GM12878 (cell line): ENCODE measurements at regions not wholly inside any gene's neighbourhood (a gene's known extent, or its start where the extent isn't known, plus 50 kb on each side); places are given as distances from the start of the nearest gene placed in this dataset.

Experiments
- ATAC-seq: fragments of 200-7000 bp; cut with Tn5 transposase; 3 replicates; pipeline ENCODE4 v1.9.1; 2020; ENCODE audit warnings: mild to moderate bottlenecking, moderate library complexity
- BruUV-seq: library from RNA; stranded (reverse); fragments of 400-500 nt; replicated peaks from 2 replicates; lab custom pipeline; 2021; lab: Mats Ljungman, UMichigan
- CTCF ChIA-PET: fragments of 300-600 bp; sonication (Branson Sonifier 250); formaldehyde crosslinking; extraction: SDS; loops from one replicate; lab custom pipeline; 2021; ENCODE audit warnings: inconsistent platforms; lab: Yijun Ruan, JAX
- POLR2A ChIA-PET: fragments of 350-600 bp; formaldehyde crosslinking; extraction: SDS; loops from one replicate; lab custom pipeline; 2021; ENCODE audit warnings: inconsistent platforms; lab: Charles Lee
- RAD21 ChIA-PET: fragments of 300-600 bp; sonication (Branson Sonifier 250); formaldehyde crosslinking; loops from one replicate; lab custom pipeline; 2023; ENCODE audit warnings: antibody characterized with exemption; ENCODE audit not compliant: unreplicated experiment; lab: Charles Lee
- SMC1A ChIA-PET: fragments of 300-600 bp; sonication (Branson Sonifier 250); formaldehyde crosslinking; loops from one replicate; lab custom pipeline; 2023; ENCODE audit not compliant: unreplicated experiment, uncharacterized antibody; lab: Charles Lee
- DNase-seq: peaks from one replicate; pipeline ENCODE4 v3.0.0-alpha.2; 2011; ENCODE audit warnings: low read depth, low spot score
- FAIRE-seq: peaks from 3 replicates; lab custom pipeline; 2011; peaks lifted over from hg19 to GRCh38; lab: Jason Lieb, UNC
- H2AFZ ChIP-seq: 2 replicates; pipeline ENCODE4 v1.6.0; 2011; ENCODE audit warnings: low read depth, low read length, control low read depth; ENCODE audit not compliant: control insufficient read depth
- H3K27ac ChIP-seq: 2 replicates; pipeline ENCODE4 v1.5.1; 2011; ENCODE audit warnings: control low read depth; ENCODE audit not compliant: control insufficient read depth, insufficient read depth
- H3K27me3 ChIP-seq, 2 experiments: replicated peaks in 1 of 2; 2 replicates each; pipeline versions ENCODE4 v1.6.0 to v1.6.1; 2011; ENCODE audit warnings: low read length in 1 of 2; ENCODE audit not compliant: control insufficient read depth in 2 of 2, insufficient read depth in 2 of 2
- H3K36me3 ChIP-seq, 2 experiments: 2 replicates each; pipeline ENCODE4 v1.5.1; 2011; ENCODE audit warnings: low read length in 1 of 2; ENCODE audit not compliant: control insufficient read depth in 2 of 2, insufficient read depth in 2 of 2
- H3K4me1 ChIP-seq: 2 replicates; pipeline ENCODE4 v1.6.1; 2011; ENCODE audit warnings: mild to moderate bottlenecking, low read length, moderate library complexity, mixed read lengths; ENCODE audit not compliant: control insufficient read depth, insufficient read depth
- H3K4me2 ChIP-seq: 2 replicates; pipeline ENCODE4 v1.6.0; 2011; ENCODE audit warnings: control low read depth; ENCODE audit not compliant: control insufficient read depth, insufficient read depth
- H3K4me3 ChIP-seq: fragments of 200-600 bp; sonication (generic); 2 replicates; pipeline ENCODE4 v1.5.1; 2016
- H3K79me2 ChIP-seq: 2 replicates; pipeline ENCODE4 v1.6.0; 2011; ENCODE audit warnings: low read length; ENCODE audit not compliant: control insufficient read depth, insufficient read depth
- H3K9ac ChIP-seq: 2 replicates; pipeline ENCODE4 v1.8.0; 2011; ENCODE audit warnings: low read length, control low read depth, mixed read lengths; ENCODE audit not compliant: control insufficient read depth, insufficient read depth
- H3K9me3 ChIP-seq: replicated peaks from 3 replicates; pipeline ENCODE4 v1.5.1; 2011; ENCODE audit warnings: mild to moderate bottlenecking, low read length; ENCODE audit not compliant: control insufficient read depth, insufficient read depth
- H4K20me1 ChIP-seq: 2 replicates; pipeline ENCODE4 v1.6.0; 2011; ENCODE audit not compliant: control insufficient read depth, insufficient read depth
- BHLHE40 ChIP-seq, 2 experiments: fragments of 450-650 bp in 1 of 2; IDR thresholded peaks; 2 replicates each; pipeline ENCODE4 v1.6.1; 2011 to 2017; ENCODE audit warnings: low read depth in 2 of 2, borderline replicate concordance in 1 of 2, improper control_type of control experiment in 1 of 2, low read length in 1 of 2, mild to moderate bottlenecking in 1 of 2
- CHD4 ChIP-seq: fragments of 200-600 bp; sonication (generic); IDR thresholded peaks from 2 replicates; pipeline ENCODE4 v1.6.1; 2016; ENCODE audit warnings: mild to moderate bottlenecking
- DPF2 ChIP-seq: fragments of 450-650 bp; IDR thresholded peaks from 2 replicates; pipeline ENCODE4 v1.6.1; 2017; ENCODE audit warnings: mild to moderate bottlenecking
- FOS ChIP-seq: IDR thresholded peaks from 3 replicates; pipeline ENCODE4 v1.6.1; 2011; ENCODE audit warnings: borderline replicate concordance; ENCODE audit not compliant: insufficient read length; ENCODE audit errors: extremely low read depth
- GABPA ChIP-seq: IDR thresholded peaks from 2 replicates; pipeline ENCODE4 v1.6.1; 2014; ENCODE audit warnings: antibody characterized with exemption, low read depth, mild to moderate bottlenecking, inconsistent platforms
- IKZF1 ChIP-seq: fragments of 450-650 bp; conservative IDR thresholded peaks from 2 replicates; pipeline ENCODE4 v1.6.1; 2017; ENCODE audit warnings: antibody characterized with exemption, mild to moderate bottlenecking
- NFYB ChIP-seq: IDR thresholded peaks from 2 replicates; pipeline ENCODE4 v1.6.1; 2011; ENCODE audit warnings: low read depth, mild to moderate bottlenecking, low read length, improper control_type of control experiment, moderate library complexity; ENCODE audit not compliant: insufficient read depth
- NR2C2 ChIP-seq: IDR thresholded peaks from 2 replicates; pipeline ENCODE4 v1.6.1; 2011; ENCODE audit warnings: borderline replicate concordance, low read depth; ENCODE audit not compliant: control insufficient read depth, insufficient read length
- NR2F1 ChIP-seq: fragments of 450-650 bp; conservative IDR thresholded peaks from 2 replicates; pipeline ENCODE4 v1.6.1; 2017; ENCODE audit warnings: mild to moderate bottlenecking
- RB1 ChIP-seq: fragments of 450-650 bp; formaldehyde crosslinking; IDR thresholded peaks from 2 replicates; pipeline ENCODE4 v1.6.1; 2017; ENCODE audit warnings: mild to moderate bottlenecking, borderline replicate concordance
- RUNX3 ChIP-seq: IDR thresholded peaks from 2 replicates; pipeline ENCODE4 v1.6.1; 2012; ENCODE audit warnings: low read length, inconsistent platforms
- SREBF2 ChIP-seq: IDR thresholded peaks from 2 replicates; pipeline ENCODE4 v1.6.1; 2012; ENCODE audit warnings: mild to moderate bottlenecking, low read length
- TARDBP ChIP-seq: IDR thresholded peaks from 2 replicates; pipeline ENCODE4 v1.6.1; 2016; ENCODE audit warnings: borderline replicate concordance
- WGBS: methylation state at CpG from one replicate; pipeline ENCODE4 v1.1.6; 2016; ENCODE audit warnings: low lambda C conversion rate; ENCODE audit not compliant: insufficient replicate concordance, insufficient coverage; ENCODE audit errors: missing lambda C conversion rate; 5-methylcytosine and 5-hydroxymethylcytosine counted together
- in situ Hi-C: fragments of 300-500 bp; cut with MboI; formaldehyde crosslinking; loops from 9 replicates; pipeline ENCODE4 v1.14.3; 2018; ENCODE audit warnings: mixed read lengths
- intact Hi-C: fragments of 100-400 bp; cut with micrococcal nuclease; formaldehyde crosslinking; loops from one replicate; pipeline ENCODE4 v1.14.2; 2022; ENCODE audit not compliant: unreplicated experiment
- TF ChIP-seq, protein P1 (sequence below): fragments of 450-650 bp; IDR thresholded peaks from 2 replicates; pipeline ENCODE4 v1.6.1; 2017; ENCODE audit warnings: low read depth, mild to moderate bottlenecking, moderate library complexity

DNA sequence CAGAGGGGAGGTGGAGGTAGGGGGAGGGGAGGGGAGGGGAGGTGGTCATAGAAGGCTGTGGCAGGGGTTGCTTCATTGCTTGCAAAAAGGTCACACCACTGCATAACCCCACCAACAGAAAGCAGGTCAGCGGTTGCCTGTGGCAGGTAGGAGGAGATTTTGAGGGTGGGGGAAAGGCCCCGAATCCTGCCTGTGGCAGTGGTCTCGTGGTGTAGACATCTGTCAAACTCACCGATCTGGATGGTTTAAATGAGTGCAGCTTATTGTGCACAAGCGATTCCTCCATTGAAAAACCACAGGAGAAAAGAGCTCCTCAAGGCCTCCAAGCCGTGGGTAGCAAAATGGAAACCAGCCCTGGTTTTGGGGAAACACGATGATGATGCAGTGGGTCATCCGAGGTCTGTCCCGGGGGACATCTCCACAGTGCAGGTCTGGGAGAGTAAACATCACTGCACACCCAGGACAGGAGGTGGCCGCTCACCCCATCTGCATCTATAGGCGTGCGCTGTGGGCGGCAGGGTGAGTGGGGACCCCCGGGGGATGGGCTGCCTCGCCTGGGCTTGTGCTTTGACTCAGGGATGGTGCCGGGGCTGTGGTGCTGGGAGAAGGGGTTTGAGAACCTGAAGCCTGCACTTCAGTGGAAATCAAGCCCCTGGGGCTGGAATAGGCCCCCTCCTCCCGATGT is 112.3 kb downstream of the CRYAA start:
- SMC1A ChIA-PET = no interaction called here

DNA sequence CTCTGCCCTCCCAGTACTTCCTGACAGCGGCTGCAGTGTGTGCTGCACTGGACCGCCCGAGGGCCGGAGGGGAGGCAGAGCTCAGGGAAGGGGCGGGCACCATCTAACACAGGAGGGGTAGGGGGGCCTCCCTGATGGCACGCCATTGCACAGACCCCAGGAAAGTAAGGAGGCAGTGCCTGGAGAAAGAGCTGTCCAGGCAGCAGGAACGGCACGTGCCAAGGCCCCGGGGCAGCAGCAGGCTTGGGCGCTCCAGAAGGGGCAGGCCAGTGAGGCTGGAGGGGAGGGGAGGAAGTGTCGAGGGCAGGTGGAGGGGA is 110.7 kb downstream of the CRYAA start:
- Histone ChIP-seq H2AFZ (no peak overlapping the region), H4K20me1 (no peaks in the 10 kb centered on the region), H3K4me1 (no peaks in the 10 kb centered on the region), H3K27ac (no peak overlapping the region), H3K4me3 (no peak overlapping the region), H3K4me2 (no peak overlapping the region), H3K36me3 (no peaks in the 10 kb centered on the region), H3K27me3 (no peaks in the 10 kb centered on the region; a peak in 2 of 4 replicates), H3K9me3 (no peaks in the 10 kb centered on the region), H3K79me2 (no peaks in the 10 kb centered on the region), H3K9ac (no peak overlapping the region)
- BruUV-seq = no TSS peak
- intact Hi-C loops (no loop called here), in situ Hi-C loops (no loop called here)
- ChIA-PET SMC1A (no interaction called here), POLR2A (no interaction called here), CTCF (no interaction called here), RAD21 (no interaction called here)
- TF ChIP-seq RUNX3 = no peak
- no peak for TF ChIP-seq DPF2
- TF ChIP-seq GABPA = no peak
- TF ChIP-seq CHD4 = no peak
- no peak for TF ChIP-seq TARDBP
- no peak for ATAC-seq
- 76% methylated on average over 10 of the region's 11 CpGs for WGBS
- FAIRE-seq = no peak
- DNase-seq = no peak

More for the DNA sequence above, 112.3 kb downstream of the CRYAA start:
- in situ Hi-C loops (no loop called here), intact Hi-C loops (no loop called here)
- ChIA-PET RAD21 (no interaction called here), POLR2A (no interaction called here), CTCF (no interaction called here)
- Histone ChIP-seq H3K9me3 (no peaks in the 10 kb centered on the region), H3K27ac (no peak overlapping the region), H3K79me2 (no peaks in the 10 kb centered on the region), H3K4me3 (no peak overlapping the region), H3K4me2 (no peak overlapping the region), H3K9ac (no peak overlapping the region), H4K20me1 (no peaks in the 10 kb centered on the region), H2AFZ (no peak overlapping the region), H3K27me3 (no peaks in the 10 kb centered on the region; a peak in 1 of 4 replicates)
- peak; percentile 71 for ATAC-seq
- DNase-seq = no peak
- no peak for FAIRE-seq
- 18% methylated on average over 16 of the region's 17 CpGs for WGBS
- TF ChIP-seq FOS = no peak
- no peak for TF ChIP-seq NR2C2
- peak; percentile 88 for TF ChIP-seq NR2F1
- no peak for TF ChIP-seq RB1
- TF ChIP-seq SREBF2 = no peak
- TF ChIP-seq, protein P1, sequence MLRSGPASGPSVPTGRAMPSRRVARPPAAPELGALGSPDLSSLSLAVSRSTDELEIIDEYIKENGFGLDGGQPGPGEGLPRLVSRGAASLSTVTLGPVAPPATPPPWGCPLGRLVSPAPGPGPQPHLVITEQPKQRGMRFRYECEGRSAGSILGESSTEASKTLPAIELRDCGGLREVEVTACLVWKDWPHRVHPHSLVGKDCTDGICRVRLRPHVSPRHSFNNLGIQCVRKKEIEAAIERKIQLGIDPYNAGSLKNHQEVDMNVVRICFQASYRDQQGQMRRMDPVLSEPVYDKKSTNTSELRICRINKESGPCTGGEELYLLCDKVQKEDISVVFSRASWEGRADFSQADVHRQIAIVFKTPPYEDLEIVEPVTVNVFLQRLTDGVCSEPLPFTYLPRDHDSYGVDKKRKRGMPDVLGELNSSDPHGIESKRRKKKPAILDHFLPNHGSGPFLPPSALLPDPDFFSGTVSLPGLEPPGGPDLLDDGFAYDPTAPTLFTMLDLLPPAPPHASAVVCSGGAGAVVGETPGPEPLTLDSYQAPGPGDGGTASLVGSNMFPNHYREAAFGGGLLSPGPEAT = no peak
- TF ChIP-seq BHLHE40 (IDR thresholded peaks at IDR 0.05; ENCODE audit: borderline replicate concordance in 1 of 2, low read depth in 2 of 2, low read length in 1 of 2) = peak in 1 of 2 experiments; percentile 36; a peak in 1 of 4 replicates
- 0 out of 2 replicates have a peak, but pooled peaks have one; percentile 31 for TF ChIP-seq IKZF1
- TF ChIP-seq NFYB = no peak
- TF ChIP-seq, all 136 proteins: peak for 3
- Histone ChIP-seq H3K36me3 (no peaks in the 10 kb centered on the region), H3K4me1 (no peaks in the 10 kb centered on the region)
- BruUV-seq = no TSS peak
